Activated CD4-positive, alpha-beta T cell treated with anti-CD3 and anti-CD28 coated beads, Interleukin-2, Interleukin-6, amounts not matched to agents 100 ng/mL and 50 ng/mL, durations not matched to agents 16 hours and 8 hours (primary cell): ENCODE measurements at regions not wholly inside any gene's neighbourhood (a gene's known extent, or its start where the extent isn't known, plus 50 kb on each side); places are given as distances from the start of the nearest gene placed in this dataset.

Experiments
- DNase-seq: peaks from one replicate; pipeline ENCODE4 v3.0.0-alpha.2; 2020

GRCh38 chr20:52708137-52708536 is 264.0 kb upstream of the TSHZ2 start:
- DNase-seq, result no peak

- no peak for DNase-seq
Measured at GRCh38 chr20:52704553-52704952, 267.6 kb upstream of the TSHZ2 start.

GRCh38 chr20:52688345-52688744 is 283.8 kb upstream of the TSHZ2 start:
- DNase-seq, result no peak

GRCh38 chr20:52684905-52685304 is 287.3 kb upstream of the TSHZ2 start:
- DNase-seq, result no peak

GRCh38 chr20:52684176-52684575 is 288.0 kb upstream of the TSHZ2 start:
- no peak for DNase-seq

- DNase-seq, result no peak
Measured at GRCh38 chr20:52683761-52684160, 288.4 kb upstream of the TSHZ2 start.

GRCh38 chr20:52682237-52682636 is 289.9 kb upstream of the TSHZ2 start:
- DNase-seq, result no peak

- no peak for DNase-seq
Measured at GRCh38 chr20:52681288-52681687, 290.9 kb upstream of the TSHZ2 start.

- no peak for DNase-seq
Measured at GRCh38 chr20:52677216-52677615, 294.9 kb upstream of the TSHZ2 start.

GRCh38 chr20:52676283-52676995 is 295.7 kb upstream of the TSHZ2 start:
- no peak for DNase-seq

GRCh38 chr20:52675375-52675774 is 296.8 kb upstream of the TSHZ2 start:
- DNase-seq, result no peak

GRCh38 chr20:52668626-52669025 is 303.5 kb upstream of the TSHZ2 start:
- no peak for DNase-seq

GRCh38 chr20:52667358-52667757 is 304.8 kb upstream of the TSHZ2 start:
- no peak for DNase-seq

- DNase-seq, result no peak
Measured at GRCh38 chr20:52665441-52665840, 306.7 kb upstream of the TSHZ2 start.

- no peak for DNase-seq
Measured at GRCh38 chr20:52655395-52655794, 316.8 kb upstream of the TSHZ2 start.

- DNase-seq, result no peak
Measured at GRCh38 chr20:52654567-52654966, 317.6 kb upstream of the TSHZ2 start.

- DNase-seq, result no peak
Measured at GRCh38 chr20:52652271-52652670, 319.9 kb upstream of the TSHZ2 start.

- DNase-seq, result no peak
Measured at GRCh38 chr20:52649727-52650126, 322.4 kb upstream of the TSHZ2 start.

- DNase-seq, result no peak
Measured at GRCh38 chr20:52645822-52646221, 326.3 kb upstream of the TSHZ2 start.

GRCh38 chr20:52643034-52643433 is 329.1 kb upstream of the TSHZ2 start:
- no peak for DNase-seq

GRCh38 chr20:52637201-52637600 is 335.0 kb upstream of the TSHZ2 start:
- DNase-seq, result no peak

GRCh38 chr20:52631469-52631868 is 340.7 kb upstream of the TSHZ2 start:
- no peak for DNase-seq

GRCh38 chr20:52630138-52630537 is 342.0 kb upstream of the TSHZ2 start:
- no peak for DNase-seq

- no peak for DNase-seq
Measured at GRCh38 chr20:52624281-52624680, 347.9 kb upstream of the TSHZ2 start.

- no peak for DNase-seq
Measured at GRCh38 chr20:52622081-52622480, 350.1 kb upstream of the TSHZ2 start.
